DOHH2 (cell line): ENCODE measurements at regions not wholly inside any gene's neighbourhood (a gene's known extent, or its start where the extent isn't known, plus 50 kb on each side); places are given as distances from the start of the nearest gene placed in this dataset.

Source experiments
- EZH2phosphoT487 ChIP-seq: fragments of 200-600 bp; sonication (generic); IDR thresholded peaks from 2 replicates; pipeline ENCODE4 v1.6.1; 2017; ENCODE audit warnings: borderline replicate concordance, mild to moderate bottlenecking, antibody characterized with exemption, low read length, moderate library complexity, mixed read lengths
- TF ChIP-seq, protein P1 (sequence below): fragments of 200-600 bp; sonication (generic); IDR thresholded peaks from one replicate; pipeline ENCODE4 v1.5.1; 2014; ENCODE audit warnings: antibody characterized with exemption, mild to moderate bottlenecking, low read depth, low read length; ENCODE audit not compliant: poor library complexity, severe bottlenecking

- TF ChIP-seq, protein P1, sequence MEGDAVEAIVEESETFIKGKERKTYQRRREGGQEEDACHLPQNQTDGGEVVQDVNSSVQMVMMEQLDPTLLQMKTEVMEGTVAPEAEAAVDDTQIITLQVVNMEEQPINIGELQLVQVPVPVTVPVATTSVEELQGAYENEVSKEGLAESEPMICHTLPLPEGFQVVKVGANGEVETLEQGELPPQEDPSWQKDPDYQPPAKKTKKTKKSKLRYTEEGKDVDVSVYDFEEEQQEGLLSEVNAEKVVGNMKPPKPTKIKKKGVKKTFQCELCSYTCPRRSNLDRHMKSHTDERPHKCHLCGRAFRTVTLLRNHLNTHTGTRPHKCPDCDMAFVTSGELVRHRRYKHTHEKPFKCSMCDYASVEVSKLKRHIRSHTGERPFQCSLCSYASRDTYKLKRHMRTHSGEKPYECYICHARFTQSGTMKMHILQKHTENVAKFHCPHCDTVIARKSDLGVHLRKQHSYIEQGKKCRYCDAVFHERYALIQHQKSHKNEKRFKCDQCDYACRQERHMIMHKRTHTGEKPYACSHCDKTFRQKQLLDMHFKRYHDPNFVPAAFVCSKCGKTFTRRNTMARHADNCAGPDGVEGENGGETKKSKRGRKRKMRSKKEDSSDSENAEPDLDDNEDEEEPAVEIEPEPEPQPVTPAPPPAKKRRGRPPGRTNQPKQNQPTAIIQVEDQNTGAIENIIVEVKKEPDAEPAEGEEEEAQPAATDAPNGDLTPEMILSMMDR, result no peak
- no peak for TF ChIP-seq EZH2phosphoT487
Measured at GRCh38 chr2:145623136-145623535, 1103.2 kb upstream of the ZEB2 start.
